GM12878 (cell line): ENCODE measurements at regions not wholly inside any gene's neighbourhood (a gene's known extent, or its start where the extent isn't known, plus 50 kb on each side); places are given as distances from the start of the nearest gene placed in this dataset.
"Not testable (repeated sequence)": the region's sequence is repeated elsewhere in the genome, so short reads cannot be mapped to it uniquely, and the experiment has no call there.

ENCODE experiments used
- ATAC-seq: fragments of 200-7000 bp; cut with Tn5 transposase; 3 replicates; pipeline ENCODE4 v1.9.1; 2020; ENCODE audit warnings: mild to moderate bottlenecking, moderate library complexity
- BruUV-seq: library from RNA; stranded (reverse); fragments of 400-500 nt; replicated peaks from 2 replicates; lab custom pipeline; 2021; lab: Mats Ljungman, UMichigan
- CTCF ChIA-PET: fragments of 300-600 bp; sonication (Branson Sonifier 250); formaldehyde crosslinking; extraction: SDS; loops from one replicate; lab custom pipeline; 2021; ENCODE audit warnings: inconsistent platforms; lab: Yijun Ruan, JAX
- POLR2A ChIA-PET: fragments of 350-600 bp; formaldehyde crosslinking; extraction: SDS; loops from one replicate; lab custom pipeline; 2021; ENCODE audit warnings: inconsistent platforms; lab: Charles Lee
- RAD21 ChIA-PET: fragments of 300-600 bp; sonication (Branson Sonifier 250); formaldehyde crosslinking; loops from one replicate; lab custom pipeline; 2023; ENCODE audit warnings: antibody characterized with exemption; ENCODE audit not compliant: unreplicated experiment; lab: Charles Lee
- SMC1A ChIA-PET: fragments of 300-600 bp; sonication (Branson Sonifier 250); formaldehyde crosslinking; loops from one replicate; lab custom pipeline; 2023; ENCODE audit not compliant: unreplicated experiment, uncharacterized antibody; lab: Charles Lee
- DNase-seq: peaks from one replicate; pipeline ENCODE4 v3.0.0-alpha.2; 2011; ENCODE audit warnings: low read depth, low spot score
- FAIRE-seq: peaks from 3 replicates; lab custom pipeline; 2011; peaks lifted over from hg19 to GRCh38; lab: Jason Lieb, UNC
- H2AFZ ChIP-seq: 2 replicates; pipeline ENCODE4 v1.6.0; 2011; ENCODE audit warnings: low read depth, low read length, control low read depth; ENCODE audit not compliant: control insufficient read depth
- H3K27ac ChIP-seq: 2 replicates; pipeline ENCODE4 v1.5.1; 2011; ENCODE audit warnings: control low read depth; ENCODE audit not compliant: control insufficient read depth, insufficient read depth
- H3K27me3 ChIP-seq, 2 experiments: replicated peaks in 1 of 2; 2 replicates each; pipeline versions ENCODE4 v1.6.0 to v1.6.1; 2011; ENCODE audit warnings: low read length in 1 of 2; ENCODE audit not compliant: control insufficient read depth in 2 of 2, insufficient read depth in 2 of 2
- H3K36me3 ChIP-seq, 2 experiments: 2 replicates each; pipeline ENCODE4 v1.5.1; 2011; ENCODE audit warnings: low read length in 1 of 2; ENCODE audit not compliant: control insufficient read depth in 2 of 2, insufficient read depth in 2 of 2
- H3K4me1 ChIP-seq: 2 replicates; pipeline ENCODE4 v1.6.1; 2011; ENCODE audit warnings: mild to moderate bottlenecking, low read length, moderate library complexity, mixed read lengths; ENCODE audit not compliant: control insufficient read depth, insufficient read depth
- H3K4me2 ChIP-seq: 2 replicates; pipeline ENCODE4 v1.6.0; 2011; ENCODE audit warnings: control low read depth; ENCODE audit not compliant: control insufficient read depth, insufficient read depth
- H3K4me3 ChIP-seq: fragments of 200-600 bp; sonication (generic); 2 replicates; pipeline ENCODE4 v1.5.1; 2016
- H3K79me2 ChIP-seq: 2 replicates; pipeline ENCODE4 v1.6.0; 2011; ENCODE audit warnings: low read length; ENCODE audit not compliant: control insufficient read depth, insufficient read depth
- H3K9ac ChIP-seq: 2 replicates; pipeline ENCODE4 v1.8.0; 2011; ENCODE audit warnings: low read length, control low read depth, mixed read lengths; ENCODE audit not compliant: control insufficient read depth, insufficient read depth
- H3K9me3 ChIP-seq: replicated peaks from 3 replicates; pipeline ENCODE4 v1.5.1; 2011; ENCODE audit warnings: mild to moderate bottlenecking, low read length; ENCODE audit not compliant: control insufficient read depth, insufficient read depth
- H4K20me1 ChIP-seq: 2 replicates; pipeline ENCODE4 v1.6.0; 2011; ENCODE audit not compliant: control insufficient read depth, insufficient read depth
- CREB1 ChIP-seq: IDR thresholded peaks from 2 replicates; pipeline ENCODE4 v1.6.1; 2012; ENCODE audit warnings: low read depth, mild to moderate bottlenecking, inconsistent platforms
- DPF2 ChIP-seq: fragments of 450-650 bp; IDR thresholded peaks from 2 replicates; pipeline ENCODE4 v1.6.1; 2017; ENCODE audit warnings: mild to moderate bottlenecking
- FOS ChIP-seq: IDR thresholded peaks from 3 replicates; pipeline ENCODE4 v1.6.1; 2011; ENCODE audit warnings: borderline replicate concordance; ENCODE audit not compliant: insufficient read length; ENCODE audit errors: extremely low read depth
- HDAC6 ChIP-seq: fragments of 200-600 bp; sonication (generic); IDR thresholded peaks from one replicate; pipeline ENCODE4 v1.8.0; 2017; ENCODE audit warnings: antibody characterized with exemption; ENCODE audit not compliant: unreplicated experiment
- MTA2 ChIP-seq: fragments of 450-650 bp; IDR thresholded peaks from 2 replicates; pipeline ENCODE4 v1.6.1; 2016; ENCODE audit warnings: low read depth, mild to moderate bottlenecking, moderate library complexity
- PAX8 ChIP-seq: fragments of 450-650 bp; IDR thresholded peaks from 2 replicates; pipeline ENCODE4 v1.6.1; 2017; ENCODE audit warnings: mild to moderate bottlenecking, moderate library complexity
- SUZ12 ChIP-seq: fragments of 200-600 bp; sonication (generic); IDR thresholded peaks from one replicate; pipeline ENCODE4 v1.6.1; 2018; ENCODE audit warnings: antibody characterized with exemption, mild to moderate bottlenecking; ENCODE audit not compliant: unreplicated experiment
- YY1 ChIP-seq: IDR thresholded peaks from 2 replicates; pipeline ENCODE4 v1.6.1; 2011; ENCODE audit warnings: low read depth, mild to moderate bottlenecking, low read length
- WGBS: methylation state at CpG from one replicate; pipeline ENCODE4 v1.1.6; 2016; ENCODE audit warnings: low lambda C conversion rate; ENCODE audit not compliant: insufficient replicate concordance, insufficient coverage; ENCODE audit errors: missing lambda C conversion rate; 5-methylcytosine and 5-hydroxymethylcytosine counted together
- in situ Hi-C: fragments of 300-500 bp; cut with MboI; formaldehyde crosslinking; loops from 9 replicates; pipeline ENCODE4 v1.14.3; 2018; ENCODE audit warnings: mixed read lengths
- intact Hi-C: fragments of 100-400 bp; cut with micrococcal nuclease; formaldehyde crosslinking; loops from one replicate; pipeline ENCODE4 v1.14.2; 2022; ENCODE audit not compliant: unreplicated experiment
- TF ChIP-seq, protein P1 (sequence below): IDR thresholded peaks from 2 replicates; pipeline ENCODE4 v1.6.1; 2012; ENCODE audit warnings: mild to moderate bottlenecking, low read depth, low read length
- TF ChIP-seq, protein P2 (sequence below): fragments of 450-650 bp; IDR thresholded peaks from 2 replicates; pipeline ENCODE4 v1.6.1; 2017; ENCODE audit warnings: mild to moderate bottlenecking, low read depth, inconsistent platforms; ENCODE audit not compliant: poor library complexity, severe bottlenecking
- TF ChIP-seq, protein P3 (sequence below): fragments of 450-650 bp; conservative IDR thresholded peaks from 2 replicates; pipeline ENCODE4 v1.6.1; 2017; ENCODE audit warnings: mild to moderate bottlenecking, moderate library complexity

DNA sequence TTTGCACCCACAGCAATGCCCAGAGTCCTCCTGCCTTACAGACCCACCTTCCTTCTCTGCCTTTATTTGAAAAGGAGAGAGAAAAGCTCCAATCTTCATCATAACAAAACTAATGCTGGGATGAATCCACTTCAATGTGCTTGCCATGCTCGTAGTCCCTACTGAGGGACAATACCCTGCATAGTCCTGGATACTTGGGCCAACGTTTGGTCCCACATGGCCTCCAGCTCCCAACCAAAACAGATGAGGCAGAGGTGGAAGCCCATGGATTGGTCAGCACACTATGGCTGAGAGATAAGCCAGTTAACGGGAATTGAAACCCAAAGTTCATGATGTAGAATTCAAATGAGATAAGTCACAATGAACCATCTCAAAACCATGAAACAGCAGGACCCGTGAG, 115.8 kb downstream of the KBTBD2 start:
- not testable (repeated sequence) for H3K4me1 ChIP-seq

DNA sequence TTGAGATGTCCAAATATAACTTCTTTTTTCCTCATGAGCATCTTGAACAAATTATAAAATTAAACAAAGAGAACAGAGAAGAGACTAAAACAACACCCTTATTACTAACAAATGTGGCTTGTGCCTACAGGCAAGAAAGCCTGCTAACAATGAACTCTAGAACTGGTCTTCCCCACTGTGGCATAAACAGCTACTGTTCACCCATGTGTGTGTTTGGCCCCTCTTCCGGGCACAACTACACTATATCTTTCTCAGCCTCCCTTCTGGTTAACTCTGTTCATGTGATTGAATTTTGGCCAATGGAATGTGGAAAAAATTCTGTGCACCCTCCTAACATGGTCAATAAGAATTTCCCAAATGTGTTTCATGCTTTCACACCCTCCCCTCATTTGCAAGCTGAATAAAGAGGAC, 117.0 kb downstream of the KBTBD2 start:
- no peak overlapping the region for H2AFZ ChIP-seq
- CTCF ChIA-PET, result no interaction called here
- no peak overlapping the region for H3K4me3 ChIP-seq
- intact Hi-C loops (no loop called here), in situ Hi-C loops (no loop called here)
- no peaks in the 10 kb centered on the region for H3K4me1 ChIP-seq
- no peaks in the 10 kb centered on the region for H3K79me2 ChIP-seq
- 90% methylated on average over 1 of the region's 1 CpG for WGBS
- H3K9ac ChIP-seq, result no peak overlapping the region
- H3K27ac ChIP-seq, result no peak overlapping the region
- SMC1A ChIA-PET, result no interaction called here
- ATAC-seq (no peak), FAIRE-seq (no peak), DNase-seq (no peak)
- no peaks in the 10 kb centered on the region for H3K36me3 ChIP-seq
- H4K20me1 ChIP-seq, result no peaks in the 10 kb centered on the region
- H3K27me3 ChIP-seq, result no peaks in the 10 kb centered on the region
- BruUV-seq, result no TSS peak
- H3K9me3 ChIP-seq, result no peaks in the 10 kb centered on the region
- H3K4me2 ChIP-seq, result no peak overlapping the region
- POLR2A ChIA-PET, result no interaction called here
- RAD21 ChIA-PET, result no interaction called here
- TF ChIP-seq, protein P1, sequence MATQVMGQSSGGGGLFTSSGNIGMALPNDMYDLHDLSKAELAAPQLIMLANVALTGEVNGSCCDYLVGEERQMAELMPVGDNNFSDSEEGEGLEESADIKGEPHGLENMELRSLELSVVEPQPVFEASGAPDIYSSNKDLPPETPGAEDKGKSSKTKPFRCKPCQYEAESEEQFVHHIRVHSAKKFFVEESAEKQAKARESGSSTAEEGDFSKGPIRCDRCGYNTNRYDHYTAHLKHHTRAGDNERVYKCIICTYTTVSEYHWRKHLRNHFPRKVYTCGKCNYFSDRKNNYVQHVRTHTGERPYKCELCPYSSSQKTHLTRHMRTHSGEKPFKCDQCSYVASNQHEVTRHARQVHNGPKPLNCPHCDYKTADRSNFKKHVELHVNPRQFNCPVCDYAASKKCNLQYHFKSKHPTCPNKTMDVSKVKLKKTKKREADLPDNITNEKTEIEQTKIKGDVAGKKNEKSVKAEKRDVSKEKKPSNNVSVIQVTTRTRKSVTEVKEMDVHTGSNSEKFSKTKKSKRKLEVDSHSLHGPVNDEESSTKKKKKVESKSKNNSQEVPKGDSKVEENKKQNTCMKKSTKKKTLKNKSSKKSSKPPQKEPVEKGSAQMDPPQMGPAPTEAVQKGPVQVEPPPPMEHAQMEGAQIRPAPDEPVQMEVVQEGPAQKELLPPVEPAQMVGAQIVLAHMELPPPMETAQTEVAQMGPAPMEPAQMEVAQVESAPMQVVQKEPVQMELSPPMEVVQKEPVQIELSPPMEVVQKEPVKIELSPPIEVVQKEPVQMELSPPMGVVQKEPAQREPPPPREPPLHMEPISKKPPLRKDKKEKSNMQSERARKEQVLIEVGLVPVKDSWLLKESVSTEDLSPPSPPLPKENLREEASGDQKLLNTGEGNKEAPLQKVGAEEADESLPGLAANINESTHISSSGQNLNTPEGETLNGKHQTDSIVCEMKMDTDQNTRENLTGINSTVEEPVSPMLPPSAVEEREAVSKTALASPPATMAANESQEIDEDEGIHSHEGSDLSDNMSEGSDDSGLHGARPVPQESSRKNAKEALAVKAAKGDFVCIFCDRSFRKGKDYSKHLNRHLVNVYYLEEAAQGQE, result no peak
- no peak for TF ChIP-seq CREB1
- TF ChIP-seq SUZ12, result no peak
- no peak for TF ChIP-seq MTA2
- no peak for TF ChIP-seq PAX8
- no peak for TF ChIP-seq YY1
- TF ChIP-seq, protein P2, sequence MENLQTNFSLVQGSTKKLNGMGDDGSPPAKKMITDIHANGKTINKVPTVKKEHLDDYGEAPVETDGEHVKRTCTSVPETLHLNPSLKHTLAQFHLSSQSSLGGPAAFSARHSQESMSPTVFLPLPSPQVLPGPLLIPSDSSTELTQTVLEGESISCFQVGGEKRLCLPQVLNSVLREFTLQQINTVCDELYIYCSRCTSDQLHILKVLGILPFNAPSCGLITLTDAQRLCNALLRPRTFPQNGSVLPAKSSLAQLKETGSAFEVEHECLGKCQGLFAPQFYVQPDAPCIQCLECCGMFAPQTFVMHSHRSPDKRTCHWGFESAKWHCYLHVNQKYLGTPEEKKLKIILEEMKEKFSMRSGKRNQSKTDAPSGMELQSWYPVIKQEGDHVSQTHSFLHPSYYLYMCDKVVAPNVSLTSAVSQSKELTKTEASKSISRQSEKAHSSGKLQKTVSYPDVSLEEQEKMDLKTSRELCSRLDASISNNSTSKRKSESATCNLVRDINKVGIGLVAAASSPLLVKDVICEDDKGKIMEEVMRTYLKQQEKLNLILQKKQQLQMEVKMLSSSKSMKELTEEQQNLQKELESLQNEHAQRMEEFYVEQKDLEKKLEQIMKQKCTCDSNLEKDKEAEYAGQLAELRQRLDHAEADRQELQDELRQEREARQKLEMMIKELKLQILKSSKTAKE, result no peak
- no peak for TF ChIP-seq HDAC6
- TF ChIP-seq, protein P3, sequence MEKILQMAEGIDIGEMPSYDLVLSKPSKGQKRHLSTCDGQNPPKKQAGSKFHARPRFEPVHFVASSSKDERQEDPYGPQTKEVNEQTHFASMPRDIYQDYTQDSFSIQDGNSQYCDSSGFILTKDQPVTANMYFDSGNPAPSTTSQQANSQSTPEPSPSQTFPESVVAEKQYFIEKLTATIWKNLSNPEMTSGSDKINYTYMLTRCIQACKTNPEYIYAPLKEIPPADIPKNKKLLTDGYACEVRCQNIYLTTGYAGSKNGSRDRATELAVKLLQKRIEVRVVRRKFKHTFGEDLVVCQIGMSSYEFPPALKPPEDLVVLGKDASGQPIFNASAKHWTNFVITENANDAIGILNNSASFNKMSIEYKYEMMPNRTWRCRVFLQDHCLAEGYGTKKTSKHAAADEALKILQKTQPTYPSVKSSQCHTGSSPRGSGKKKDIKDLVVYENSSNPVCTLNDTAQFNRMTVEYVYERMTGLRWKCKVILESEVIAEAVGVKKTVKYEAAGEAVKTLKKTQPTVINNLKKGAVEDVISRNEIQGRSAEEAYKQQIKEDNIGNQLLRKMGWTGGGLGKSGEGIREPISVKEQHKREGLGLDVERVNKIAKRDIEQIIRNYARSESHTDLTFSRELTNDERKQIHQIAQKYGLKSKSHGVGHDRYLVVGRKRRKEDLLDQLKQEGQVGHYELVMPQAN, result no peak
- TF ChIP-seq DPF2, result no peak
- no peak for TF ChIP-seq FOS

More for the DNA sequence above, 115.8 kb downstream of the KBTBD2 start:
- 9% methylated on average over 3 of the region's 4 CpGs for WGBS
- SMC1A ChIA-PET, H3K79me2 ChIP-seq, CTCF ChIA-PET, H4K20me1 ChIP-seq, H2AFZ ChIP-seq, H3K27ac ChIP-seq, DNase-seq, H3K36me3 ChIP-seq, H3K4me3 ChIP-seq, RAD21 ChIA-PET, ATAC-seq, intact Hi-C loops, in situ Hi-C loops, H3K27me3 ChIP-seq, H3K4me2 ChIP-seq, POLR2A ChIA-PET, FAIRE-seq, H3K9me3 ChIP-seq, H3K9ac ChIP-seq, BruUV-seq: not testable (repeated sequence)
